HEK293 (cell line): ENCODE measurements at regions not wholly inside any gene's neighbourhood (a gene's known extent, or its start where the extent isn't known, plus 50 kb on each side); places are given as distances from the start of the nearest gene placed in this dataset.

Experiments used
- CTCF ChIP-seq: fragments of 450-650 bp; formaldehyde crosslinking; IDR thresholded peaks from 2 replicates; pipeline ENCODE4 v1.5.1; 2016; ENCODE audit warnings: missing biosample characterization, missing genetic modification characterization
- ELK4 ChIP-seq: IDR thresholded peaks from 2 replicates; pipeline ENCODE4 v1.6.1; 2011; ENCODE audit warnings: mild to moderate bottlenecking, low read depth, low read length, borderline replicate concordance
- REST ChIP-seq: fragments of 450-650 bp; formaldehyde crosslinking; IDR thresholded peaks from 2 replicates; pipeline ENCODE4 v1.5.1; 2016; ENCODE audit warnings: missing biosample characterization, missing genetic modification characterization
- ZBTB26 ChIP-seq: fragments of 450-650 bp; formaldehyde crosslinking; optimal IDR thresholded peaks from 2 replicates; pipeline ENCODE3; 2016; ENCODE audit warnings: missing biosample characterization, mild to moderate bottlenecking, missing genetic modification characterization
- ZFP3 ChIP-seq: fragments of 450-650 bp; formaldehyde crosslinking; IDR thresholded peaks from 2 replicates; pipeline ENCODE4 v1.5.1; 2016; ENCODE audit warnings: low read depth, missing biosample characterization, missing genetic modification characterization
- ZNF274 ChIP-seq, 2 experiments: fragments of 200-500 bp in 1 of 2; fragments of 450-650 bp in 1 of 2; sonication (Bioruptor generic) in 1 of 2; formaldehyde crosslinking in 1 of 2; IDR thresholded peaks; 2 replicates each; pipeline versions ENCODE4 v1.5.1 to v1.6.1; 2014 to 2016; ENCODE audit warnings: borderline replicate concordance in 1 of 2, inconsistent platforms in 1 of 2, low read length in 1 of 2, missing biosample characterization in 1 of 2, missing genetic modification characterization in 1 of 2
- ZSCAN30 ChIP-seq: fragments of 450-650 bp; IDR thresholded peaks from 2 replicates; pipeline ENCODE4 v1.5.1; 2018; ENCODE audit warnings: missing biosample characterization, mild to moderate bottlenecking, missing genetic modification characterization, moderate library complexity

GRCh38 chrX:112577146-112577545, 102.6 kb downstream of the LHFPL1 start:
- TF ChIP-seq ZNF274 (IDR thresholded peaks at IDR 0.05; ENCODE audit: low read length) (no peak), ZNF274 (tag by site-specific recombination; IDR thresholded peaks at IDR 0.05; ENCODE audit: borderline replicate concordance) (no peak), CTCF (tag by site-specific recombination) (no peak), ZSCAN30 (tag by site-specific recombination) (no peak), ELK4 (no peak), REST (tag by site-specific recombination) (no peak), ZFP3 (tag by site-specific recombination) (no peak), ZBTB26 (tag by site-specific recombination) (no peak)
